HepG2 (cell line): ENCODE measurements at regions not wholly inside any gene's neighbourhood (a gene's known extent, or its start where the extent isn't known, plus 50 kb on each side); places are given as distances from the start of the nearest gene placed in this dataset.
"Not testable (repeated sequence)": the region's sequence is repeated elsewhere in the genome, so short reads cannot be mapped to it uniquely, and the experiment has no call there.

ENCODE experiments used
- ATAC-seq: fragments of 200-7000 bp; cut with Tn5 transposase; 3 replicates; pipeline ENCODE4 v1.9.1; 2020; ENCODE audit warnings: mild to moderate bottlenecking, moderate library complexity
- BruUV-seq: library from RNA; stranded (reverse); fragments of 400-500 nt; replicated peaks from 2 replicates; lab custom pipeline; 2021; lab: Mats Ljungman, UMichigan
- CTCF ChIA-PET: fragments of 300-600 bp; formaldehyde crosslinking; extraction: SDS; loops from one replicate; lab custom pipeline; 2021; ENCODE audit warnings: low total read pairs, inconsistent platforms, low intra/inter-chr PET ratio; lab: Yijun Ruan, JAX
- POLR2A ChIA-PET: fragments of 350-600 bp; sonication (Branson Sonifier 250); formaldehyde crosslinking; loops from one replicate; lab custom pipeline; 2020; ENCODE audit warnings: antibody characterized with exemption, inconsistent platforms; lab: Yijun Ruan, JAX
- DNase-seq: peaks from one replicate; pipeline ENCODE4 v3.0.0-alpha.2; 2015; ENCODE audit warnings: low spot score
- FAIRE-seq: peaks from 3 replicates; lab custom pipeline; 2011; peaks lifted over from hg19 to GRCh38; lab: Jason Lieb, UNC
- H2AFZ ChIP-seq: one replicate; pipeline ENCODE4 v1.6.1; 2011; ENCODE audit warnings: low read length, inconsistent platforms
- H3K27ac ChIP-seq: fragments of 300-600 bp; 3 replicates; pipeline ENCODE4 v1.8.0; 2011; ENCODE audit warnings: mixed run types, mild to moderate bottlenecking, mixed read lengths, low read length, inconsistent platforms; ENCODE audit not compliant: insufficient read depth; ENCODE audit errors: extremely low read length
- H3K27me3 ChIP-seq, 2 experiments: fragments of 200-600 bp in 1 of 2; 2 replicates in 1 of 2; 3 replicates in 1 of 2; pipeline versions ENCODE4 v1.6.0 to v1.8.0; 2011; ENCODE audit warnings: low read length in 2 of 2, mild to moderate bottlenecking in 2 of 2, moderate library complexity in 2 of 2, inconsistent platforms in 1 of 2; ENCODE audit not compliant: insufficient read depth in 2 of 2, control insufficient read depth in 1 of 2
- H3K36me3 ChIP-seq, 2 experiments: fragments of 200-600 bp in 1 of 2; replicated peaks in 1 of 2; 2 replicates in 1 of 2; 3 replicates in 1 of 2; pipeline versions ENCODE4 v1.5.1 to v1.8.0; 2011; ENCODE audit warnings: low read length in 2 of 2, inconsistent platforms in 1 of 2; ENCODE audit not compliant: insufficient read depth in 2 of 2, control insufficient read depth in 1 of 2
- H3K4me1 ChIP-seq: 2 replicates; pipeline ENCODE4 v1.5.1; 2012; ENCODE audit warnings: low read length, inconsistent platforms; ENCODE audit not compliant: insufficient read depth
- H3K4me2 ChIP-seq: 2 replicates; pipeline ENCODE4 v1.6.0; 2011; ENCODE audit warnings: low read depth, low read length, inconsistent platforms
- H3K4me3 ChIP-seq, 3 experiments: fragments of 200-600 bp in 1 of 3; sonication (generic), shearing (Covaris generic) in 1 of 3; replicated peaks in 1 of 3; 2 replicates each; pipeline ENCODE4 v1.5.1; 2011 to 2016; ENCODE audit warnings: low read length in 3 of 3, inconsistent platforms in 2 of 3, low read depth in 2 of 3, mild to moderate bottlenecking in 2 of 3, control low read depth in 1 of 3, mixed read lengths in 1 of 3; ENCODE audit not compliant: insufficient read depth in 1 of 3
- H3K79me2 ChIP-seq: one replicate; pipeline ENCODE4 v1.6.1; 2011; ENCODE audit warnings: low read length, inconsistent platforms; ENCODE audit not compliant: insufficient read depth
- H3K9ac ChIP-seq: 2 replicates; pipeline ENCODE4 v1.6.0; 2011; ENCODE audit warnings: mild to moderate bottlenecking, low read depth, low read length, inconsistent platforms; ENCODE audit not compliant: insufficient read depth
- H3K9me3 ChIP-seq: 2 replicates; pipeline ENCODE4 v1.5.1; 2012; ENCODE audit warnings: mild to moderate bottlenecking, low read length
- H4K20me1 ChIP-seq: 2 replicates; pipeline ENCODE4 v1.6.0; 2011; ENCODE audit warnings: inconsistent platforms, mild to moderate bottlenecking, low read length, moderate library complexity; ENCODE audit not compliant: insufficient read depth
- ARID3A ChIP-seq: IDR thresholded peaks from 2 replicates; pipeline ENCODE4 v1.6.1; 2012; ENCODE audit warnings: low read depth, low read length, improper control_type of control experiment
- ATF1 ChIP-seq: IDR thresholded peaks from 2 replicates; pipeline ENCODE4 v1.6.1; 2016; ENCODE audit warnings: mild to moderate bottlenecking, control low read depth
- ETV6 ChIP-seq: sonication (generic); formaldehyde crosslinking; conservative IDR thresholded peaks from 2 replicates; pipeline ENCODE4 v1.4.0; 2020; ENCODE audit warnings: missing genetic modification reagents
- GABPA ChIP-seq, 2 experiments: IDR thresholded peaks; 2 replicates each; pipeline ENCODE4 v1.6.1; 2011 to 2016; ENCODE audit warnings: low read depth in 2 of 2, low read length in 1 of 2, missing biosample characterization in 1 of 2, missing genetic modification characterization in 1 of 2
- HCFC1 ChIP-seq: fragments of 150-350 bp; IDR thresholded peaks from 2 replicates; pipeline ENCODE4 v1.6.1; 2014; ENCODE audit warnings: low read depth, low read length
- ZNF136 ChIP-seq: sonication (generic); formaldehyde crosslinking; IDR thresholded peaks from 2 replicates; pipeline ENCODE4 v1.8.1; 2022; ENCODE audit warnings: low read depth, mild to moderate bottlenecking, moderate library complexity, missing genetic modification reagents
- ZNF292 ChIP-seq: sonication (generic); formaldehyde crosslinking; IDR thresholded peaks from 2 replicates; pipeline ENCODE4 v1.8.1; 2022; ENCODE audit warnings: mild to moderate bottlenecking, low read depth, missing genetic modification reagents, borderline replicate concordance
- ZNF781 ChIP-seq: sonication (generic); formaldehyde crosslinking; IDR thresholded peaks from 2 replicates; pipeline ENCODE4 v1.5.1; 2020; ENCODE audit warnings: borderline replicate concordance, mild to moderate bottlenecking, missing genetic modification reagents; ENCODE audit errors: not compliant biosample characterization
- WGBS: methylation state at CpG from one replicate; pipeline ENCODE4 v1.1.6; 2017; ENCODE audit warnings: low lambda C conversion rate; 5-methylcytosine and 5-hydroxymethylcytosine counted together
- in situ Hi-C: cut with HindIII; loops from 2 replicates; pipeline ENCODE4 v1.10.0; 2017; ENCODE audit warnings: low pct_unique_long_range_greater_than_20kb; ENCODE audit not compliant: extremely low pct_ligation_motif_present
- intact Hi-C: fragments of 100-400 bp; cut with micrococcal nuclease; formaldehyde crosslinking; loops from one replicate; pipeline ENCODE4 v1.10.0; 2022; ENCODE audit not compliant: unreplicated experiment

- no peak for TF ChIP-seq ZNF292 (CRISPR knock-in tag)
- no peak for TF ChIP-seq ETV6 (CRISPR knock-in tag)
- no peak for TF ChIP-seq ZNF136 (CRISPR knock-in tag)
- no peak for TF ChIP-seq GABPA (IDR thresholded peaks at IDR 0.05; ENCODE audit: low read depth, low read length)
- no peak for TF ChIP-seq GABPA (CRISPR knock-in tag; IDR thresholded peaks at IDR 0.05; ENCODE audit: low read depth)
- no peak for TF ChIP-seq HCFC1
- no peak for TF ChIP-seq ZNF781 (CRISPR knock-in tag)
- TF ChIP-seq ARID3A = no peak
- TF ChIP-seq ATF1 (CRISPR knock-in tag) = no peak
- TF ChIP-seq, all 625 proteins: peak for 0
Measured at GRCh38 chr5:62192958-62193357, 113.0 kb upstream of the KIF2A start (continued).

- CTCF ChIA-PET, DNase-seq, ATAC-seq, H2AFZ ChIP-seq, H3K4me2 ChIP-seq, H3K9ac ChIP-seq, H3K27ac ChIP-seq, H3K36me3 ChIP-seq, H3K9me3 ChIP-seq, in situ Hi-C loops, H4K20me1 ChIP-seq, intact Hi-C loops, FAIRE-seq, H3K4me3 ChIP-seq, POLR2A ChIA-PET, BruUV-seq, H3K4me1 ChIP-seq, H3K27me3 ChIP-seq, H3K79me2 ChIP-seq: not testable (repeated sequence)
- WGBS = 11% methylated on average over 5 of the region's 5 CpGs
Measured at GRCh38 chr5:62196532-62196931, 109.5 kb upstream of the KIF2A start.
